A549 (cell line): ENCODE measurements at regions not wholly inside any gene's neighbourhood (a gene's known extent, or its start where the extent isn't known, plus 50 kb on each side); places are given as distances from the start of the nearest gene placed in this dataset.

ENCODE experiments used
- ATAC-seq, 2 experiments: fragments of 200-7000 bp in 1 of 2; fragments of >200 bp in 1 of 2; cut with Nextera tagmentation in 1 of 2; cut with Tn5 transposase in 1 of 2; 3 replicates each; pipeline versions ENCODE4 v1.8.0 to v1.9.1; 2018 to 2020; ENCODE audit warnings: mild to moderate bottlenecking in 1 of 2, moderate library complexity in 1 of 2
- CTCF ChIA-PET: fragments of 300-600 bp; sonication (Branson Sonifier 250); formaldehyde crosslinking; extraction: SDS; loops from one replicate; lab custom pipeline; 2021; ENCODE audit warnings: antibody characterized with exemption, inconsistent platforms; lab: Yijun Ruan, JAX
- POLR2A ChIA-PET: fragments of 350-600 bp; formaldehyde crosslinking; extraction: SDS; loops from one replicate; lab custom pipeline; 2021; ENCODE audit warnings: antibody characterized with exemption, inconsistent platforms; lab: Yijun Ruan, JAX
- DNase-seq, 2 experiments: peaks; one replicate each; pipeline versions ENCODE4 v3.0.0 to v3.0.0-alpha.2; 2011 to 2016; ENCODE audit warnings: low read depth in 1 of 2, low spot score in 1 of 2
- FAIRE-seq: peaks from 2 replicates; lab custom pipeline; 2011; peaks lifted over from hg19 to GRCh38; lab: Jason Lieb, UNC
- H3K27ac ChIP-seq, 2 experiments: fragments of >200 bp; sonication (Bioruptor Twin); formaldehyde crosslinking; 3 replicates each; pipeline ENCODE4 v1.5.1; 2016 to 2017
- H3K4me1 ChIP-seq: fragments of >200 bp; sonication (Bioruptor Twin); formaldehyde crosslinking; 3 replicates; pipeline ENCODE4 v1.6.1; 2016
- H3K4me2 ChIP-seq: fragments of >200 bp; sonication (Bioruptor Twin); formaldehyde crosslinking; 3 replicates; pipeline ENCODE4 v1.6.1; 2016
- H3K4me3 ChIP-seq: fragments of >200 bp; sonication (Bioruptor Twin); formaldehyde crosslinking; 3 replicates; pipeline ENCODE4 v1.5.1; 2016
- H3K9me3 ChIP-seq: fragments of >200 bp; sonication (Bioruptor Twin); formaldehyde crosslinking; 3 replicates; pipeline ENCODE4 v1.6.1; 2016
- BCL3 ChIP-seq: fragments of >200 bp; sonication (Bioruptor Twin); formaldehyde crosslinking; IDR thresholded peaks from 3 replicates; pipeline ENCODE4 v1.6.1; 2016
- CEBPB ChIP-seq, 2 experiments: fragments of >200 bp in 1 of 2; sonication (Bioruptor Twin) in 1 of 2; formaldehyde crosslinking in 1 of 2; IDR thresholded peaks; 2 replicates each; pipeline ENCODE4 v1.6.1; 2012 to 2016
- CHD4 ChIP-seq: fragments of 200-600 bp; sonication (generic); IDR thresholded peaks from 2 replicates; pipeline ENCODE4 v1.6.1; 2016; ENCODE audit warnings: antibody characterized with exemption, mild to moderate bottlenecking, borderline replicate concordance
- E2F6 ChIP-seq: IDR thresholded peaks from 2 replicates; pipeline ENCODE4 v1.6.1; 2012; ENCODE audit warnings: low read depth, borderline replicate concordance
- EHMT2 ChIP-seq: fragments of 200-600 bp; sonication (generic); IDR thresholded peaks from 2 replicates; pipeline ENCODE4 v1.6.1; 2016; ENCODE audit warnings: antibody characterized with exemption, low read depth, mild to moderate bottlenecking, moderate library complexity
- ESRRA ChIP-seq: fragments of 150-350 bp; IDR thresholded peaks from 2 replicates; pipeline ENCODE4 v1.6.1; 2014; ENCODE audit warnings: mild to moderate bottlenecking, low read length, borderline replicate concordance
- FOSB ChIP-seq: fragments of 250-450 bp; sonication (Bioruptor Pico); IDR thresholded peaks from 2 replicates; pipeline ENCODE4 v1.5.0; 2020; ENCODE audit warnings: mild to moderate bottlenecking, moderate library complexity
- FOSL2 ChIP-seq, 2 experiments: fragments of 450-650 bp in 1 of 2; fragments of >200 bp in 1 of 2; sonication (Bioruptor Twin) in 1 of 2; formaldehyde crosslinking; IDR thresholded peaks; 2 replicates each; pipeline versions ENCODE4 v1.5.0 to v1.6.1; 2016 to 2020; ENCODE audit warnings: mild to moderate bottlenecking in 1 of 2, moderate library complexity in 1 of 2
- GATA3 ChIP-seq: IDR thresholded peaks from 2 replicates; pipeline ENCODE4 v1.6.1; 2012; ENCODE audit warnings: borderline replicate concordance
- HOXB13 ChIP-seq: fragments of 250-450 bp; sonication (Bioruptor Pico); IDR thresholded peaks from 2 replicates; pipeline ENCODE4 v1.5.0; 2020; ENCODE audit warnings: low read depth, mild to moderate bottlenecking, moderate library complexity
- JUN ChIP-seq, 2 experiments: fragments of >200 bp; sonication (Bioruptor Twin); formaldehyde crosslinking; IDR thresholded peaks; 2 replicates in 1 of 2; 3 replicates in 1 of 2; pipeline ENCODE4 v1.6.1; 2016 to 2017
- MAFK ChIP-seq: fragments of 450-650 bp; IDR thresholded peaks from 2 replicates; pipeline ENCODE4 v1.6.1; 2014; ENCODE audit not compliant: partially characterized antibody
- MAZ ChIP-seq: fragments of 150-350 bp; IDR thresholded peaks from 2 replicates; pipeline ENCODE4 v1.6.1; 2014; ENCODE audit warnings: antibody characterized with exemption, low read depth, low read length, borderline replicate concordance
- PBX3 ChIP-seq: IDR thresholded peaks from 2 replicates; pipeline ENCODE4 v1.6.1; 2012
- RAD21 ChIP-seq, 2 experiments: fragments of >200 bp in 1 of 2; sonication (Bioruptor Twin) in 1 of 2; formaldehyde crosslinking in 1 of 2; IDR thresholded peaks in 1 of 2; conservative IDR thresholded peaks in 1 of 2; 2 replicates in 1 of 2; 3 replicates in 1 of 2; pipeline ENCODE4 v1.6.1; 2012 to 2018; ENCODE audit warnings: inconsistent platforms in 1 of 2
- REST ChIP-seq: fragments of 200-600 bp; sonication (generic); IDR thresholded peaks from 2 replicates; pipeline ENCODE4 v1.6.1; 2016; ENCODE audit warnings: antibody characterized with exemption, mild to moderate bottlenecking, moderate library complexity
- SMC3 ChIP-seq: fragments of >200 bp; sonication (Bioruptor Twin); formaldehyde crosslinking; IDR thresholded peaks from 3 replicates; pipeline ENCODE4 v1.6.1; 2018; ENCODE audit warnings: inconsistent platforms
- ZC3H11A ChIP-seq: fragments of 450-650 bp; IDR thresholded peaks from 2 replicates; pipeline ENCODE4 v1.6.1; 2014; ENCODE audit warnings: antibody characterized with exemption, mild to moderate bottlenecking
- ZSCAN20 ChIP-seq: fragments of 250-450 bp; sonication (Bioruptor Pico); IDR thresholded peaks from 2 replicates; pipeline ENCODE4 v1.8.0; 2022; ENCODE audit warnings: mild to moderate bottlenecking, moderate library complexity
- WGBS: methylation state at CpG from one replicate; pipeline ENCODE4 v1.1.6; 2017; ENCODE audit errors: missing lambda C conversion rate; 5-methylcytosine and 5-hydroxymethylcytosine counted together

- Histone ChIP-seq H3K4me1 (no peaks in the 10 kb centered on the region), H3K4me2 (no peak overlapping the region), H3K9me3 (no peaks in the 10 kb centered on the region), H3K4me3 (no peak overlapping the region), H3K27ac (no peak overlapping the region)
- TF ChIP-seq ZC3H11A: no peak
- no peak for TF ChIP-seq FOSB (CRISPR knock-in tag)
- no peak for FAIRE-seq
- WGBS: 1% methylated on average over 3 of the region's 3 CpGs
- ChIA-PET CTCF (no interaction called here), POLR2A (no interaction called here)
- DNase-seq: no peak
- ATAC-seq: no peak
These were observed 364.0 kb downstream of the CNTN6 start for GRCh38 chr3:1456781-1457311.

- DNase-seq: no peak
- Histone ChIP-seq H3K9me3 (no peaks in the 10 kb centered on the region), H3K4me3 (no peak overlapping the region), H3K4me2 (no peak overlapping the region), H3K4me1 (no peaks in the 10 kb centered on the region), H3K27ac (no peak overlapping the region)
- TF ChIP-seq HOXB13 (no peak), JUN (IDR thresholded peaks at IDR 0.05) (no peak), BCL3 (no peak), E2F6 (no peak), ZSCAN20 (no peak), EHMT2 (no peak), REST (no peak), ESRRA (no peak), FOSL2 (IDR thresholded peaks at IDR 0.05) (no peak), FOSL2 (CRISPR knock-in tag; IDR thresholded peaks at IDR 0.05) (no peak), CHD4 (no peak), MAFK (no peak), MAZ (no peak), PBX3 (no peak), GATA3 (no peak), RAD21 (conservative IDR thresholded peaks at IDR 0.05 in 1 of 2, IDR thresholded peaks at IDR 0.05 in 1 of 2) (no peak), CEBPB (IDR thresholded peaks at IDR 0.05) (no peak), SMC3 (no peak)
- no peak for FAIRE-seq
- ChIA-PET CTCF (interaction anchor here (0.6 kb wide), 1 partner anchor 1463 kb away, joined by 3 read pairs; no protein-coding TSS in a partner anchor), POLR2A (no interaction called here)
- 3% methylated on average over 2 of the region's 2 CpGs for WGBS
- ATAC-seq: no peak
These were observed 369.5 kb downstream of the CNTN6 start for GRCh38 chr3:1462371-1462770.
